ENCODE measurements at regions not wholly inside any gene's neighbourhood (a gene's known extent, or its start where the extent isn't known, plus 50 kb on each side); places are given as distances from the start of the nearest gene placed in this dataset.

- DNase-seq (ENCODE audit: low read depth) = no peak
- H3K4me3 ChIP-seq (ENCODE audit: low read depth, low read length) = no peak overlapping the region
- no peak for TF ChIP-seq CTCF (IDR thresholded peaks at IDR 0.05; ENCODE audit: low read depth, low read length, missing control alignments)
Measured at GRCh38 chr6:109305028-109305427, 77.2 kb downstream of the CD164 start.

GRCh38 chr6:109304284-109305015, 77.8 kb downstream of the CD164 start:
- DNase-seq (ENCODE audit: low read depth) = no peak
- no peak overlapping the region for H3K4me3 ChIP-seq (ENCODE audit: low read depth, low read length)
- TF ChIP-seq CTCF (IDR thresholded peaks at IDR 0.05; ENCODE audit: low read depth, low read length, missing control alignments) = no peak

GRCh38 chr6:109303640-109304283, 78.5 kb downstream of the CD164 start:
- TF ChIP-seq CTCF (IDR thresholded peaks at IDR 0.05; ENCODE audit: low read depth, low read length, missing control alignments) = no peak
- no peak for DNase-seq (ENCODE audit: low read depth)
- H3K4me3 ChIP-seq (ENCODE audit: low read depth, low read length) = no peak overlapping the region

GRCh38 chr6:109303164-109303563, 79.1 kb downstream of the CD164 start:
- H3K4me3 ChIP-seq (ENCODE audit: low read depth, low read length) = no peak overlapping the region
- no peak for TF ChIP-seq CTCF (IDR thresholded peaks at IDR 0.05; ENCODE audit: low read depth, low read length, missing control alignments)
- DNase-seq (ENCODE audit: low read depth) = no peak

DNA sequence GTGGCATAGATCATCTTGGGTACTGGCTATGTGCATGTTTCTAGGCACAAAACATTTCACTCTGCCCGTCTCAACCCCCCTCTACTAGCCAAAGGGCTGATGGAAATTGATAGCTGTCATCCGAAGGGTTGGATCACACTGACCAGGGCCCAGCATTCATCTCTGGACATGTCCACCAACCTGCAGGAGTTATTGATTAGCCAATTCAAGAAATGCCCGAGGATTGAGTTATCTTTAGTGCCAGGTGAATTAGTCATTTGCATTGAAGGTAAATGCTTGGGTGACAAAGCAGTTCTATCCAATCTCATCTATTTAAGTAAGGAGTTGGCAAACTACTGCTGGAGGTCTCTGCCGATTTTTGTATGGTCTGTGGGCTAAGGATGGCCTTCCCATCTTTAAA, 80.1 kb downstream of the CD164 start:
- DNase-seq (ENCODE audit: low read depth) = no peak
- no peak overlapping the region for H3K4me3 ChIP-seq (ENCODE audit: low read depth, low read length)
- no peak for TF ChIP-seq CTCF (IDR thresholded peaks at IDR 0.05; ENCODE audit: low read depth, low read length, missing control alignments)

DNA sequence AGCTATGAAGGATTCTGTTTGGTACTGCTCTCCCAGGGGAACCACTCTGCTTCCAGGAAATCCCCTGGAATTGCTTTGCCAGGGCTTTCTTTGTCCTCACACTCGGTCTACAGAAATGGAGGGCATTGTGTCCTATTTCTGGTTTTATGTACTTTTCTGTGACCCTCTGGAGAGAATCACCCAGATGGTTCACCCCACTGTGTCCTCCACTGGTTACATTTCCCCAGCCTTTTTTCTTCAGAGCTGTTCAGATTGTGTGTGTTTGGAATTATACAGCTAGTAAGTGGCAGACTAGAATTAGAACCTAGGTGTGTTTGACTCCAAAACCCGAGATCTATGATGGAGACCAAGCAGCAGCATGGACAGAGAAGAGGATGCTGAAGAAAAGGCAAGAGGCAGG, 80.8 kb downstream of the CD164 start:
- DNase-seq (ENCODE audit: low read depth) = no peak
- TF ChIP-seq CTCF (IDR thresholded peaks at IDR 0.05; ENCODE audit: low read depth, low read length, missing control alignments) = no peak
- no peak overlapping the region for H3K4me3 ChIP-seq (ENCODE audit: low read depth, low read length)

GRCh38 chr6:109300874-109301273, 81.4 kb downstream of the CD164 start:
- H3K4me3 ChIP-seq (ENCODE audit: low read depth, low read length) = no peak overlapping the region
- TF ChIP-seq CTCF (IDR thresholded peaks at IDR 0.05; ENCODE audit: low read depth, low read length, missing control alignments) = no peak
- no peak for DNase-seq (ENCODE audit: low read depth)

Data from GM12864 (cell line).